Mesendoderm (in vitro differentiated cells): ENCODE measurements at regions not wholly inside any gene's neighbourhood (a gene's known extent, or its start where the extent isn't known, plus 50 kb on each side); places are given as distances from the start of the nearest gene placed in this dataset.

Source experiments
- DNase-seq: peaks from one replicate; pipeline ENCODE4 v3.0.0; 2013
- H2AK5ac ChIP-seq: 2 replicates; pipeline ENCODE4 v1.6.1; 2013; ENCODE audit warnings: low read length, inconsistent platforms
- H2BK120ac ChIP-seq: 2 replicates; pipeline ENCODE4 v1.6.1; 2013; ENCODE audit warnings: low read depth, mild to moderate bottlenecking, low read length, moderate library complexity, mixed read lengths
- H2BK15ac ChIP-seq: replicated peaks from 2 replicates; pipeline ENCODE4 v1.6.1; 2013; ENCODE audit warnings: low read depth, mild to moderate bottlenecking, moderate library complexity
- H2BK5ac ChIP-seq: 2 replicates; pipeline ENCODE4 v1.6.1; 2013; ENCODE audit warnings: low read length, inconsistent platforms
- H3K18ac ChIP-seq: 2 replicates; pipeline ENCODE4 v1.6.1; 2013; ENCODE audit warnings: mild to moderate bottlenecking, low read length, mixed read lengths
- H3K23ac ChIP-seq: one replicate; pipeline ENCODE4 v1.6.1; 2013; ENCODE audit warnings: low read length
- H3K27ac ChIP-seq: 2 replicates; pipeline ENCODE4 v1.5.1; 2013; ENCODE audit warnings: low read depth, mild to moderate bottlenecking, inconsistent platforms, low read length, moderate library complexity
- H3K27me3 ChIP-seq: 2 replicates; pipeline ENCODE4 v1.6.1; 2013; ENCODE audit warnings: low read length, control low read depth, mild to moderate bottlenecking, inconsistent platforms; ENCODE audit not compliant: insufficient read depth, poor library complexity
- H3K36me3 ChIP-seq: 2 replicates; pipeline ENCODE4 v1.6.1; 2013; ENCODE audit warnings: low read length, inconsistent platforms; ENCODE audit not compliant: control insufficient read depth, insufficient read depth
- H3K4ac ChIP-seq: one replicate; pipeline ENCODE4 v1.6.1; 2013; ENCODE audit warnings: low read depth, mild to moderate bottlenecking, low read length, moderate library complexity
- H3K4me1 ChIP-seq: 2 replicates; pipeline ENCODE4 v1.6.1; 2013; ENCODE audit warnings: low read depth, low read length, inconsistent platforms; ENCODE audit not compliant: control insufficient read depth
- H3K4me2 ChIP-seq: 2 replicates; pipeline ENCODE4 v1.6.1; 2013; ENCODE audit warnings: low read length
- H3K4me3 ChIP-seq: 2 replicates; pipeline ENCODE4 v1.5.1; 2013; ENCODE audit warnings: mild to moderate bottlenecking, low read length
- H3K56ac ChIP-seq: one replicate; pipeline ENCODE4 v1.6.1; 2013; ENCODE audit warnings: low read length
- H3K79me1 ChIP-seq: 2 replicates; pipeline ENCODE4 v1.6.1; 2013; ENCODE audit warnings: low read length, inconsistent platforms
- H3K79me2 ChIP-seq: 2 replicates; pipeline ENCODE4 v1.6.1; 2013; ENCODE audit warnings: mild to moderate bottlenecking, low read length; ENCODE audit not compliant: control insufficient read depth, insufficient read depth
- H3K9ac ChIP-seq: 2 replicates; pipeline ENCODE4 v1.6.1; 2013; ENCODE audit warnings: low read length, inconsistent platforms
- H4K5ac ChIP-seq: one replicate; pipeline ENCODE4 v1.6.1; 2013; ENCODE audit warnings: low read length
- H4K8ac ChIP-seq: one replicate; pipeline ENCODE4 v1.6.1; 2013; ENCODE audit warnings: low read depth, mild to moderate bottlenecking, control low read depth, low read length, moderate library complexity
- WGBS: extraction: QIAGEN DNeasy Blood & Tissue Kit; methylation state at CpG from one replicate; pipeline ENCODE4 v1.1.7; 2013; ENCODE audit warnings: low lambda C conversion rate, missing lambda C conversion rate; ENCODE audit not compliant: insufficient coverage; ENCODE audit errors: extremely low coverage; 5-methylcytosine and 5-hydroxymethylcytosine counted together

GRCh38 chr11:32279672-32280071 lies 155.7 kb downstream of the WT1 start:
- no peak overlapping the region for H4K8ac ChIP-seq
- no peaks in the 10 kb centered on the region for H3K79me1 ChIP-seq
- no peaks in the 10 kb centered on the region for H3K36me3 ChIP-seq
- no peak overlapping the region for H2AK5ac ChIP-seq
- no peak overlapping the region for H3K56ac ChIP-seq
- no peak overlapping the region for H2BK5ac ChIP-seq
- no peak overlapping the region for H3K4me2 ChIP-seq
- H3K4me3 ChIP-seq, result no peak overlapping the region
- H3K18ac ChIP-seq, result no peak overlapping the region
- no CpG with 5 or more reads among the region's 3 CpGs for WGBS
- H3K27me3 ChIP-seq, result no peaks in the 10 kb centered on the region
- no peak overlapping the region for H3K9ac ChIP-seq
- H3K23ac ChIP-seq, result no peak overlapping the region
- peak; percentile 22 for DNase-seq
- H3K4me1 ChIP-seq, result no peaks in the 10 kb centered on the region
- no peaks in the 10 kb centered on the region for H3K79me2 ChIP-seq
- no peak overlapping the region for H2BK120ac ChIP-seq
- no peak overlapping the region for H3K27ac ChIP-seq
- no peak overlapping the region for H4K5ac ChIP-seq
- no peak overlapping the region for H3K4ac ChIP-seq
- no peak overlapping the region for H2BK15ac ChIP-seq

DNA sequence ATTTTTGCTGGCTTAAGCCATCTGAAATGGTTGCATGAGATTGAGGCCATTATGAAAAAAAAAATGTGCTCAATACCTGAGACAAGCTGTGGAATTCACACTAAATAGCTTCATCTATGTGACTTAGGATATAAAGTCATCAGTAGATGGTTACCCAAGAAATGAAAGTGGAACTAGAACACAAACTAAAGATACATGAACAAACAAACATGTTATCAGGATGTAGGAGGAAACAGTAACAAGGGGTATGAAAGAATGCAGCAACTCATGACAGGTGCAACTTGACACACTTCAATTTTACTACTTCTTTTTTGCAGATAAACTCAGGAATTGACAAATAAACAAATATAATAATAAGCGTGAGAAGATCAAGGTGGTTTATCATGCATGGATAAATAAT lies 155.0 kb downstream of the WT1 start:
- H3K23ac ChIP-seq, result no peak overlapping the region
- H3K79me2 ChIP-seq, result no peaks in the 10 kb centered on the region
- no peak overlapping the region for H2AK5ac ChIP-seq
- DNase-seq, result no peak
- H2BK120ac ChIP-seq, result no peak overlapping the region
- H3K27me3 ChIP-seq, result no peaks in the 10 kb centered on the region
- H3K56ac ChIP-seq, result no peak overlapping the region
- WGBS, result no CpG with 5 or more reads among the region's 1 CpG
- H2BK15ac ChIP-seq, result no peak overlapping the region
- H2BK5ac ChIP-seq, result no peak overlapping the region
- H3K4me3 ChIP-seq, result no peak overlapping the region
- no peak overlapping the region for H3K4ac ChIP-seq
- no peak overlapping the region for H3K4me2 ChIP-seq
- no peaks in the 10 kb centered on the region for H3K36me3 ChIP-seq
- H3K79me1 ChIP-seq, result no peaks in the 10 kb centered on the region
- H4K8ac ChIP-seq, result no peak overlapping the region
- H3K27ac ChIP-seq, result no peak overlapping the region
- H3K18ac ChIP-seq, result no peak overlapping the region
- no peaks in the 10 kb centered on the region for H3K4me1 ChIP-seq
- H4K5ac ChIP-seq, result no peak overlapping the region
- no peak overlapping the region for H3K9ac ChIP-seq

- Histone ChIP-seq H3K9ac (no peak overlapping the region), H3K4me3 (no peak overlapping the region), H3K79me2 (no peaks in the 10 kb centered on the region), H3K27me3 (no peaks in the 10 kb centered on the region), H3K79me1 (no peaks in the 10 kb centered on the region), H3K4ac (no peak overlapping the region), H2BK15ac (no peak overlapping the region), H3K4me2 (no peak overlapping the region), H2AK5ac (no peak overlapping the region), H3K36me3 (no peaks in the 10 kb centered on the region), H2BK5ac (no peak overlapping the region), H4K5ac (no peak overlapping the region), H3K4me1 (no peaks in the 10 kb centered on the region), H3K18ac (no peak overlapping the region), H3K27ac (no peak overlapping the region), H2BK120ac (no peak overlapping the region), H3K56ac (no peak overlapping the region), H3K23ac (no peak overlapping the region), H4K8ac (no peak overlapping the region)
- DNase-seq, result peak; percentile 39
- WGBS, result no CpG with 5 or more reads among the region's 1 CpG
These were observed 147.1 kb downstream of the WT1 start for GRCh38 chr11:32288276-32288675.

- Histone ChIP-seq H3K4me2 (no peak overlapping the region), H4K5ac (no peak overlapping the region), H3K18ac (no peak overlapping the region), H3K56ac (no peak overlapping the region), H3K4me3 (no peak overlapping the region), H3K27me3 (no peaks in the 10 kb centered on the region), H2BK5ac (no peak overlapping the region), H3K4ac (no peak overlapping the region), H3K27ac (no peak overlapping the region), H3K79me1 (no peaks in the 10 kb centered on the region), H4K8ac (no peak overlapping the region), H2BK15ac (no peak overlapping the region), H2BK120ac (no peak overlapping the region), H3K36me3 (no peaks in the 10 kb centered on the region), H3K79me2 (no peaks in the 10 kb centered on the region), H3K4me1 (no peaks in the 10 kb centered on the region), H2AK5ac (no peak overlapping the region), H3K9ac (no peak overlapping the region), H3K23ac (no peak overlapping the region)
- no CpG with 5 or more reads among the region's 5 CpGs for WGBS
- DNase-seq, result no peak
These were observed 145.6 kb downstream of the WT1 start for GRCh38 chr11:32289701-32290100.

- no peak overlapping the region for H3K4ac ChIP-seq
- H4K8ac ChIP-seq, result no peak overlapping the region
- H2BK120ac ChIP-seq, result no peak overlapping the region
- no peak overlapping the region for H3K56ac ChIP-seq
- H3K36me3 ChIP-seq, result no peaks in the 10 kb centered on the region
- WGBS, result no CpG with 5 or more reads among the region's 3 CpGs
- H3K23ac ChIP-seq, result no peak overlapping the region
- no peak overlapping the region for H3K18ac ChIP-seq
- peak; percentile 25 for DNase-seq
- no peaks in the 10 kb centered on the region for H3K4me1 ChIP-seq
- no peak overlapping the region for H3K9ac ChIP-seq
- no peaks in the 10 kb centered on the region for H3K79me2 ChIP-seq
- H3K27me3 ChIP-seq, result no peaks in the 10 kb centered on the region
- H3K79me1 ChIP-seq, result no peaks in the 10 kb centered on the region
- no peak overlapping the region for H2AK5ac ChIP-seq
- H2BK15ac ChIP-seq, result no peak overlapping the region
- no peak overlapping the region for H3K4me2 ChIP-seq
- H4K5ac ChIP-seq, result no peak overlapping the region
- H2BK5ac ChIP-seq, result no peak overlapping the region
- no peak overlapping the region for H3K27ac ChIP-seq
- H3K4me3 ChIP-seq, result no peak overlapping the region
These were observed 144.6 kb downstream of the WT1 start for GRCh38 chr11:32290783-32291182.

DNA sequence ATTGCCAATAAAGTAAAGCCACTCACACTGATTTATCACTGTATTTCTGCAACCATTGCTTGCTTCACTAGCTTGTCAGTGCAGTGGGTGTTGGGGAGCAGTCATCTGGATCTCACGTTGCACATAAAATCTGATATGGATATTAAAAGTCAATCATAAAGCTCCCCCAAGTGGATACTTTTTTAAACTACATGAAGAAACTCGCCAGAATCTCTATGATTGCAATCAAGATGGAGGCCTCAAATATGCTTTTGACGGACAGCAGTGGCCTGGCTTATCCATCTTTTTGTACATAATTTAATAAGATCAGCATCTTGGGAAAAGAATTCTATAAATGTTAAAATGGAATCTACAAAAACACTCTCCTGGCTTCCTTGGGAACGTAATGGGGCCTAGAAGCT lies 137.7 kb downstream of the WT1 start:
- no peak overlapping the region for H3K27ac ChIP-seq
- H3K79me1 ChIP-seq, result no peaks in the 10 kb centered on the region
- H3K27me3 ChIP-seq, result no peaks in the 10 kb centered on the region
- no peak overlapping the region for H2AK5ac ChIP-seq
- H3K56ac ChIP-seq, result no peak overlapping the region
- no peak overlapping the region for H2BK5ac ChIP-seq
- no CpG with 5 or more reads among the region's 4 CpGs for WGBS
- H2BK120ac ChIP-seq, result no peak overlapping the region
- H2BK15ac ChIP-seq, result no peak overlapping the region
- no peak overlapping the region for H3K23ac ChIP-seq
- no peak overlapping the region for H3K4me2 ChIP-seq
- no peak overlapping the region for H4K8ac ChIP-seq
- H3K4me1 ChIP-seq, result no peaks in the 10 kb centered on the region
- H3K4me3 ChIP-seq, result no peak overlapping the region
- H3K18ac ChIP-seq, result no peak overlapping the region
- no peak overlapping the region for H3K9ac ChIP-seq
- H3K36me3 ChIP-seq, result no peaks in the 10 kb centered on the region
- H3K4ac ChIP-seq, result no peak overlapping the region
- no peaks in the 10 kb centered on the region for H3K79me2 ChIP-seq
- no peak for DNase-seq
- no peak overlapping the region for H4K5ac ChIP-seq
